ENCODE measurements at regions not wholly inside any gene's neighbourhood (a gene's known extent, or its start where the extent isn't known, plus 50 kb on each side); places are given as distances from the start of the nearest gene placed in this dataset.

DNA sequence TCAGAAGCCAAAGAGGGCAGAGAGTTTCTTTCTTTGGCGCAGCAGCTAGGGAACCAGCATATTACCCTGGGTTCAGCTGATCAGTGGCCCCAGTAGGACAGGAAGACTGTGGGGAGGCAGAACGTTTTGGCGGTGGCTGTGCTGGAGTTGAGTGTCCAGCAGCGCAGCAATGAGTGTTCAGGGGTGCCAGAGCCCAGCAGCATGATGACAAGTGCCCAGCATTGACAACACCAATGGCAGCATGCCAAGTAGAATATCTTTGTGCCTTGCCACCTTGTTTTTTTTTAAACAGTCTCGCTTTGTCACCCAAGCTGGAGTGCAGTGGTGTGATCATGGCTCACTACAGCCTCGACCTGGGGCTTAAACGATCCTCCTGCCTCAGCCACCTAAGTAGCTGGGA, 106.7 kb upstream of the CDC42BPA start:
- TF ChIP-seq EZH2 (IDR thresholded peaks at IDR 0.05; ENCODE audit: insufficient read depth, poor library complexity, severe bottlenecking) = no peak
- no peak for TF ChIP-seq EZH2phosphoT487 (IDR thresholded peaks at IDR 0.05; ENCODE audit: insufficient read depth, low read depth)
